ENCODE measurements at regions not wholly inside any gene's neighbourhood (a gene's known extent, or its start where the extent isn't known, plus 50 kb on each side); places are given as distances from the start of the nearest gene placed in this dataset.

DNA sequence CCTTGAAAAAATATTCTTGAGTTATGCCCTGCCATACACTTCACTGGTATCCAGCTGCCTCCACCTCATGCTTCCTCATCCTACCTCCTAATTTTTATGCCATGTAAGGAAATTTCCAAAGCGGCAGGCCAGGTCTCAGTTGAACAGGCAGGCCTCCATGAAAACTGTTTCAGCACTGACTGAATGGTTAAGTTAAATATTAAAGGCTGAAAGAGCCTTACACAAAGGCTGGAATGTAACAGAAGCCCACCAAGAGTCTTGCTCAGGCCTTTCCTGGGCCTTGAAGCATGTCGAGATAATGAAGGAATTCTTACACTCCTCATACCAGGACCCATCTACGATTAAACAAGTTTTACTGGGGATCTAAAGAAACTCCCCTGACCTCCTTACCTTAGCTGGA, 359.6 kb upstream of the NOCT start:
- ChIA-PET POLR2A (no interaction called here), CTCF (no interaction called here)
- TF ChIP-seq SUZ12 (IDR thresholded peaks at IDR 0.05) (no peak), FOXM1 (IDR thresholded peaks at IDR 0.05; ENCODE audit: borderline replicate concordance) (no peak), TARDBP (IDR thresholded peaks at IDR 0.05) (no peak), BHLHE40 (IDR thresholded peaks at IDR 0.05; ENCODE audit: borderline replicate concordance) (no peak), NFRKB (IDR thresholded peaks at IDR 0.05) (no peak), L3MBTL2 (conservative IDR thresholded peaks at IDR 0.05) (no peak), HDGF (IDR thresholded peaks at IDR 0.05; ENCODE audit: borderline replicate concordance) (no peak), ZNF384 (IDR thresholded peaks at IDR 0.05) (no peak), LEF1 (IDR thresholded peaks at IDR 0.05; ENCODE audit: borderline replicate concordance) (no peak), FOXA1 (IDR thresholded peaks at IDR 0.05) (no peak), FOXK2 (IDR thresholded peaks at IDR 0.05) (no peak)
- TF ChIP-seq, protein P1, sequence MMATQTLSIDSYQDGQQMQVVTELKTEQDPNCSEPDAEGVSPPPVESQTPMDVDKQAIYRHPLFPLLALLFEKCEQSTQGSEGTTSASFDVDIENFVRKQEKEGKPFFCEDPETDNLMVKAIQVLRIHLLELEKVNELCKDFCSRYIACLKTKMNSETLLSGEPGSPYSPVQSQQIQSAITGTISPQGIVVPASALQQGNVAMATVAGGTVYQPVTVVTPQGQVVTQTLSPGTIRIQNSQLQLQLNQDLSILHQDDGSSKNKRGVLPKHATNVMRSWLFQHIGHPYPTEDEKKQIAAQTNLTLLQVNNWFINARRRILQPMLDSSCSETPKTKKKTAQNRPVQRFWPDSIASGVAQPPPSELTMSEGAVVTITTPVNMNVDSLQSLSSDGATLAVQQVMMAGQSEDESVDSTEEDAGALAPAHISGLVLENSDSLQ (IDR thresholded peaks at IDR 0.05), result no peak
- no peak for DNase-seq (ENCODE audit: extremely low spot score)

DNA sequence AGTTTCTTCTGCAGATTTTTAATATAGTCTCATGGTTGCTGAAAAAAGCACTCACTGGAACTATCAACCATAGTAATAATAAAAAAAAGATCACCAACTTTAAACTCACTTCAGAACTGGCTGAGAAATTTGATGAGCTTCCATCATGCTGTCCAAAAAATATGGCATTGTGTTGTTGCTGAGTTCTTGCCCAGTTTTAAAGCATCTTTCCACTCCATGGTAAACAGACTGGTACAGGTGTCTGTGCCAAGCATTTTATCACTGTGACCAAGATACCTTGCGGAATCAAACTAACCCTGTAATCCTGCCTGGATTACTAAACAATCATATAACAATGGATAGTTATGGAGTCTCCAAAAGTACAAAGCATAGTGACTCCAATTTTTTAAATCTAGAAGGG, 360.3 kb upstream of the NOCT start:
- TF ChIP-seq ELF4 (IDR thresholded peaks at IDR 0.05) (no peak), SUZ12 (IDR thresholded peaks at IDR 0.05) (no peak), HDGF (IDR thresholded peaks at IDR 0.05; ENCODE audit: borderline replicate concordance) (no peak), ARNT (IDR thresholded peaks at IDR 0.05) (no peak), ZNF384 (IDR thresholded peaks at IDR 0.05) (no peak), LEF1 (IDR thresholded peaks at IDR 0.05; ENCODE audit: borderline replicate concordance) (no peak), FOXK2 (IDR thresholded peaks at IDR 0.05) (no peak), NFRKB (IDR thresholded peaks at IDR 0.05) (no peak), BHLHE40 (IDR thresholded peaks at IDR 0.05; ENCODE audit: borderline replicate concordance) (no peak), FOXA1 (IDR thresholded peaks at IDR 0.05) (no peak), TARDBP (IDR thresholded peaks at IDR 0.05) (no peak), SP1 (IDR thresholded peaks at IDR 0.05) (no peak)
- TF ChIP-seq, protein P1 (IDR thresholded peaks at IDR 0.05), result no peak
- POLR2A ChIA-PET, result no interaction called here
- CTCF ChIA-PET, result no interaction called here
- no peak for DNase-seq (ENCODE audit: extremely low spot score)

DNA sequence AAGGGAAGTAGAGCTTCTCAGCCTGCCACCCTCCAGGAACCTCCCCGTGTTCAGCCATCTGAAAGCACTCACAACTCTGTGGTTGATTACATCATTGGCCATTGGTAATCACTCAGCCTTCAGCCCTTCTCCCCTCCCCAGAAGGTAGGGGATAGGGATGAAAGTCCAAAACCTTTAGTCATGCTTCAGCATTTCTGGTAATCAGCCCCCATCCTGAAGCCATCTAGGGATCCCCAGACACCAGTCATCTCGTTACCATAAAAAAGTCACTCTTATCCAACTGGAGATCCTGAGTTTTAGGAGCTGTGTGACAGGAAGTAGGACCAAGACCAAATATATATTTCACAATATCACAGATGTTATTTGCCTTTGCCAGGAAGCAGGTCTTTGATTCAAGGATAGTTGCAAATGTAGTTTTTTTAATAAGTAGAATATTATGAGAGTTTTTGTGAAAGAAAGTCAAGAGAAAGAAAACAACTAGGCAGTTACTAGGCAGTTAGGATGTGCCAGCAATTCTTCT, 364.6 kb upstream of the NOCT start:
- ChIA-PET CTCF (interaction anchor here (1.0 kb wide), 1 partner anchor 30 kb away, joined by 3 read pairs; no protein-coding TSS in a partner anchor), POLR2A (interaction anchor here (1.0 kb wide), 1 partner anchor 20 kb away, joined by 3 read pairs; no protein-coding TSS in a partner anchor)

DNA sequence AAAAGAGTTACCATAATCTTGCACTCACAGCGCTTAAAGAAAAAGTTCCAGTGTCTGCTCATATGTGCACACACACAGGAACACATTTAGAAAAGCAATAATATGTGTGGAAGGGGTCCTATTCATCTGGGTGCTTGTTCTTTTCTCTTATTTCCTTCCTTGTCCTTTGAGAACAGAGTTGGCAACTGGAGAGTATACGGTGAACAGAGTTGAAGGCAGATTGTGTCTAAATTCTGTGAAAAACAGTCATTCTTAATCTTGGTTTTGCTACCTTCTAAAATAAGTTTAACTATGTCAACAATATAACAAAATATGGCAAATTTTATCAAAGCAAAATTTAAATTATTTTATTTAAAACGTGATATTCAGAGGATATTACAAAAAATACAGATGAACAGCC, 365.1 kb upstream of the NOCT start:
- TF ChIP-seq NFRKB (IDR thresholded peaks at IDR 0.05), result no peak
- no peak for TF ChIP-seq FOXA1 (IDR thresholded peaks at IDR 0.05)
- TF ChIP-seq CTBP1 (IDR thresholded peaks at IDR 0.05; ENCODE audit: borderline replicate concordance), result no peak
- TF ChIP-seq LEF1 (IDR thresholded peaks at IDR 0.05; ENCODE audit: borderline replicate concordance), result no peak
- TF ChIP-seq, protein P1 (IDR thresholded peaks at IDR 0.05), result no peak
- TF ChIP-seq SUZ12 (IDR thresholded peaks at IDR 0.05), result no peak
- TF ChIP-seq HDGF (IDR thresholded peaks at IDR 0.05; ENCODE audit: borderline replicate concordance), result no peak
- TF ChIP-seq ZNF384 (IDR thresholded peaks at IDR 0.05), result no peak
- no peak for TF ChIP-seq FOXK2 (IDR thresholded peaks at IDR 0.05)
- no peak for TF ChIP-seq ELF4 (IDR thresholded peaks at IDR 0.05)
- no peak for TF ChIP-seq TARDBP (IDR thresholded peaks at IDR 0.05)
- ChIA-PET CTCF (no interaction called here), POLR2A (interaction anchor here (1.0 kb wide), 1 partner anchor 19 kb away, joined by 3 read pairs; no protein-coding TSS in a partner anchor)
- no peak for DNase-seq (ENCODE audit: extremely low spot score)

More for the DNA sequence above, 364.6 kb upstream of the NOCT start:
- TF ChIP-seq L3MBTL2 (conservative IDR thresholded peaks at IDR 0.05) (no peak), BHLHE40 (IDR thresholded peaks at IDR 0.05; ENCODE audit: borderline replicate concordance) (no peak), FOXK2 (IDR thresholded peaks at IDR 0.05) (no peak), FOXM1 (IDR thresholded peaks at IDR 0.05; ENCODE audit: borderline replicate concordance) (no peak), SP1 (IDR thresholded peaks at IDR 0.05) (no peak), CTBP1 (IDR thresholded peaks at IDR 0.05; ENCODE audit: borderline replicate concordance) (no peak), ZNF384 (IDR thresholded peaks at IDR 0.05) (no peak), NFRKB (IDR thresholded peaks at IDR 0.05) (no peak), LEF1 (IDR thresholded peaks at IDR 0.05; ENCODE audit: borderline replicate concordance) (no peak), ELF4 (IDR thresholded peaks at IDR 0.05) (no peak), FOXA1 (IDR thresholded peaks at IDR 0.05) (no peak)
- TF ChIP-seq, protein P1 (IDR thresholded peaks at IDR 0.05), result no peak
- no peak for DNase-seq (ENCODE audit: extremely low spot score)

DNA sequence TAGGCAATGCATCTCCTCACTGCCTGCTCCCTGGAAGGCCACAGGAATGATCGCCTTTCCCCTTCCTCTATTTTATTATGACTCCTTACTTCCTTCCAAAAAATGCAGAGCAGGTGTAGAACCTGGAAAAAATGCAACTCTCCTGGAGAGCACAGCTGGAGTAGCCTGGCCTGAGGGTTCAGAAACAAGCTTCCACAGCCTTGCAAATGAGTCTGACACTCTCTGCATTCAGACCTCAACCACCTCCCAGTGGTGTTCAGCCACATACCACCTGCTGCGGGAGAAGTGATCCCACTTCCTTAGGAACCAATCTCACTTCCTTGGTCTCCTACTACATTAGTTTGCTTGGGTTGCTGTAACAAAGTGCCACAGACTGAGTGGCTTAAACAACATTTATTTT, 368.1 kb upstream of the NOCT start:
- no peak for DNase-seq (ENCODE audit: extremely low spot score)
- ChIA-PET CTCF (no interaction called here), POLR2A (no interaction called here)
- no peak for TF ChIP-seq L3MBTL2 (conservative IDR thresholded peaks at IDR 0.05)
- no peak for TF ChIP-seq ZNF384 (IDR thresholded peaks at IDR 0.05)
- TF ChIP-seq CTBP1 (IDR thresholded peaks at IDR 0.05; ENCODE audit: borderline replicate concordance), result no peak
- TF ChIP-seq BHLHE40 (IDR thresholded peaks at IDR 0.05; ENCODE audit: borderline replicate concordance), result no peak
- no peak for TF ChIP-seq FOXM1 (IDR thresholded peaks at IDR 0.05; ENCODE audit: borderline replicate concordance)
- TF ChIP-seq ARNT (IDR thresholded peaks at IDR 0.05), result no peak
- TF ChIP-seq LEF1 (IDR thresholded peaks at IDR 0.05; ENCODE audit: borderline replicate concordance), result no peak

DNA sequence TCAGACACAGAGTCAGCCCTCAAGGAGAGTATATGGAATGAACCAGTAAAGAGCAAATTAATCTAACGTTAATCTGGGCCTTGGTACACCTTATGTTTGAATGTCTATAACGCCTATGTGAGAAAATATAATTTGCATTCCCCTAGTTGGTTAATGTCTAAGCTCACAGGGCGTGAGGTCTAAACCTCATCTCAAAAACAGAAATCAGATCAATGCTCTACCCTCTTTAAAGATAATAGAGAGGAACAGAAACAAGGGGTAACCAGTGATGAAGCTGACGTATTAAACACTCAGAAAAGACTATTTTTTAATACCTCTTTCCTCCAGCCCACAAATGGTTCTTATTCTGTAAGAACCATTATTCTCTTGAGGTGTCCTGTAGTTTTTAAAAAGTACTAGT, 369.2 kb upstream of the NOCT start:
- no peak for DNase-seq (ENCODE audit: extremely low spot score)
- CTCF ChIA-PET, result no interaction called here
- POLR2A ChIA-PET, result no interaction called here
- TF ChIP-seq BHLHE40 (IDR thresholded peaks at IDR 0.05; ENCODE audit: borderline replicate concordance), result no peak
- no peak for TF ChIP-seq HDGF (IDR thresholded peaks at IDR 0.05; ENCODE audit: borderline replicate concordance)
- TF ChIP-seq ZNF384 (IDR thresholded peaks at IDR 0.05), result no peak
- TF ChIP-seq, protein P1 (IDR thresholded peaks at IDR 0.05), result no peak
- TF ChIP-seq L3MBTL2 (conservative IDR thresholded peaks at IDR 0.05), result no peak
- no peak for TF ChIP-seq CTBP1 (IDR thresholded peaks at IDR 0.05; ENCODE audit: borderline replicate concordance)
- no peak for TF ChIP-seq FOXA1 (IDR thresholded peaks at IDR 0.05)
- TF ChIP-seq SP1 (IDR thresholded peaks at IDR 0.05), result no peak
- no peak for TF ChIP-seq TARDBP (IDR thresholded peaks at IDR 0.05)
- no peak for TF ChIP-seq ELF4 (IDR thresholded peaks at IDR 0.05)
- no peak for TF ChIP-seq ARNT (IDR thresholded peaks at IDR 0.05)
- TF ChIP-seq FOXK2 (IDR thresholded peaks at IDR 0.05), result no peak
- no peak for TF ChIP-seq SUZ12 (IDR thresholded peaks at IDR 0.05)

Measured in HEK293T (cell line).